ENCODE measurements at regions not wholly inside any gene's neighbourhood (a gene's known extent, or its start where the extent isn't known, plus 50 kb on each side); places are given as distances from the start of the nearest gene placed in this dataset.
"Not testable (repeated sequence)": the region's sequence is repeated elsewhere in the genome, so short reads cannot be mapped to it uniquely, and the experiment has no call there.

DNA sequence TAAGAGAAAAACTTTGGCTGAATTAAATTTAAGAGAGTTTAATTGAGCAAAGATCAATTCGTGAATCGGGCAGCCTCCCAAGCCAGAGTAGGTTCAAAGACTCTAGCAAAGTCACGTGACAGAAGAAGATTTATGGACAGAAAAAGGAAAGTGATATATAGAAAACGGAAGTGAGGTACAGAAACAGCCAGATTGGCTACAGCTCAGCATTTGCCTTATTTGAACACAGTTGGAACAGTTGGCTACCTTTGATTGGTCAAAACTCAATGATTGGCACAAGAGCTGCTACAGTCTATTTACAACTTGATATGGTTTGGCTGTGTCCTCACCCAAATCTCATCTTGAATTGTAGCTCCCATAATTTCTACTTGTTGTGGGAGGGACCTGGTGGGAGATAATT lies 102.6 kb downstream of the PLG start:
- DNase-seq (ENCODE audit: low read depth in 2 of 2, low spot score in 1 of 2) = no peak

- DNase-seq (ENCODE audit: low read depth in 2 of 2, low spot score in 1 of 2) = no peak
Observed at GRCh38 chr6:160808263-160808662, 106.2 kb downstream of the PLG start.

GRCh38 chr6:160810238-160810637 lies 108.2 kb downstream of the PLG start:
- no peak for DNase-seq (ENCODE audit: low read depth in 2 of 2, low spot score in 1 of 2)

- DNase-seq (ENCODE audit: low read depth in 2 of 2, low spot score in 1 of 2) = no peak
Observed at GRCh38 chr6:160812097-160812496, 110.1 kb downstream of the PLG start.

GRCh38 chr6:160818934-160819333 lies 116.9 kb downstream of the PLG start:
- DNase-seq (ENCODE audit: low read depth in 2 of 2, low spot score in 1 of 2) = no peak

DNA sequence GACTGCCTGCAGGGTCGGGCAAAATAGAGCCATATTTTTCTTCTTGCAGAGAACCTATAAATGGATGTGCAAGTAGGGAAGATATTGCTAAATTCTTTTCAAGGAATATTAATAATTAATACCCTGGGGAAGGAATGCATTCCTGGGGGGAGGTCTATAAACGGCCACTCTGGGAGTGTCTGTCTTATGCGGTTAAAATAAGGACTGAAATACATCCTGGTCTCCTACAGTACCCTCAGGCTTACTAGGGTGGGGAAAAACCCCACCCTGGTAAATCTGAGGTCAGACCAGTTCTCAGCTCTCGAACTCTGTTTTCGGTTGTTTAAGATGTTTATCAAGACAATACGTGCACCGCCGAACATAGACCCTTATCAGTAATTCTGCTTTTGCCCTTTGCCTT lies 118.6 kb downstream of the PLG start:
- DNase-seq (ENCODE audit: low read depth in 2 of 2, low spot score in 1 of 2) = not testable (repeated sequence)

- DNase-seq (ENCODE audit: low read depth in 2 of 2, low spot score in 1 of 2) = no peak
Observed at GRCh38 chr6:160831739-160832138, 129.7 kb downstream of the PLG start.

DNA sequence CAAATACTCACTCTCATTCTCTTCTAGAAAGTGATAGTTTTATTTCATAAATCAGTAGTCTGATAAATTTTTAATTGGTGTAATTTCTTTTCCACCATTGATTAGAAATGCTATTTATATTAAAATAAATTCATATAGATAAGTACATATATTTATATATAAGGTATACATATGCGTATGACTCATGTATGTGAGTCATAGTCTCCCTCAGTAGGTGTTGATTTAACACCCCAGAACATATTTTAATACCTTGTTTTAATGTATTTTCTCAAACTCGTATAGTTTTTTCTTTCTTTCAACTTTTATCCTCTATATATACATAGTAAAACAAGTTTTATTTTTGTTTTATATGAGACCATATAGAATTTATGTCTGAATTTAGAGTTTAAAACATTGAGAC lies 130.4 kb downstream of the PLG start:
- DNase-seq (ENCODE audit: low read depth in 2 of 2, low spot score in 1 of 2) = no peak

DNA sequence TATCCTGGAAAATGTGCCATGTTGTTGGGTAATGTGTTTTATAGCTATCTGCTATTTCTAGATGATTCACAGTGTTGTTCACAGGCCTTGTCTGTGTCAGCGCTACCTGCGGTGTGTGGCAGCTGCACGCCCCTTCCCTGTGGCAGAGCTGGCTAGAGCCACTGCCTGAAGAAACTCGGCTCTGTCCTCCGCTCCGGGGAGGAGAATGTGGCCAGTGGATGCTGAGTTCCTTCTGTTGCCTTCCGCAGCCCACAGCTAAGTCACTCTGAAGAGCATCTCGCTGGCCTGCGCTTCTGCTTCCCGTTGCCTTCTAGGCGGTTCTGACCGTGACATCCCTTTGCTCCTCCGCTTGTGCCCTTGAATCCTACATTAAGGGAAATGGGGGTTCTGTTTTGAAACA lies 135.1 kb downstream of the PLG start:
- DNase-seq (ENCODE audit: low read depth in 2 of 2, low spot score in 1 of 2) = no peak

DNA sequence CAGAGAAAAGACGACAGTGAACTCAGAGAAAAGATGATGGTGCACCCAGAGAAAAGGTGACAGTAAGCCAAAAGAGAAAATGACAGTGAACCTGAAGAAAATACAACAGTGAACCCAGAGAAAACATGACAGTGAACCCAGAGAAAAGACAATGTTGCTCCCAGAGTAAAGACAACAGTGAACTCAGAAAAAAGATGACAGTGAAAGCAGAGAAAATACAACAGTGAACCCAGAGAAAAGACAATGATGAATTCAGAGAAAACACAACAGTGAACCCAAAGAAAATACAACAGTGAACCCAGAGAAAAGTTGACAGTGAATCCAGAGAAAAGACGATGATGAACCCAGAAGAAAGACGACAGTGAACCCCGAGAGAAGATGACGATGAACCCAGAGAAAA lies 140.5 kb upstream of the MAP3K4 start:
- DNase-seq (ENCODE audit: low read depth in 2 of 2, low spot score in 1 of 2) = no peak

GRCh38 chr6:160853946-160854345 lies 137.6 kb upstream of the MAP3K4 start:
- no peak for DNase-seq (ENCODE audit: low read depth in 2 of 2, low spot score in 1 of 2)

GRCh38 chr6:160858886-160859285 lies 132.7 kb upstream of the MAP3K4 start:
- DNase-seq (ENCODE audit: low read depth in 2 of 2, low spot score in 1 of 2) = no peak

DNA sequence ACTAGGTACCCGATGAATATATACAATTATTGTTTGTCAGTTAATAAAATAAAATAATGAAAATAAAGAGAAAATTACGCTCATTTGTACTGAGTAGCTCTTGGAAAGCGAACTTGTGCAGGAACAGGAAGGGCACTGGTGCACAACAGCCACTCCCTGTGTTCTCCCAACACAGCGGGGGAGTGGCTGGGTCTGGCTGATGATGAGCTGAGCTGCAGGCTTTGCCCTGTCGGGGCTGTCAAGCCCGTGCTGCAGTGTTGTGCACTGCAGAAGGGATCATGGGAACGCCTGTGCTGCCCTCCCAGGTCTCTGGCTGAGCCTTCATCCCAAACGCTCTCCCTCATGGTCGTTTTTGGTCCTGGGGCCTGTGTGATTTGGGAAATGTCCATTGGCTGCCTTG lies 131.7 kb upstream of the MAP3K4 start:
- DNase-seq (ENCODE audit: low read depth in 2 of 2, low spot score in 1 of 2) = no peak

GRCh38 chr6:160861824-160862223 lies 129.7 kb upstream of the MAP3K4 start:
- DNase-seq (ENCODE audit: low read depth in 2 of 2, low spot score in 1 of 2) = no peak

DNA sequence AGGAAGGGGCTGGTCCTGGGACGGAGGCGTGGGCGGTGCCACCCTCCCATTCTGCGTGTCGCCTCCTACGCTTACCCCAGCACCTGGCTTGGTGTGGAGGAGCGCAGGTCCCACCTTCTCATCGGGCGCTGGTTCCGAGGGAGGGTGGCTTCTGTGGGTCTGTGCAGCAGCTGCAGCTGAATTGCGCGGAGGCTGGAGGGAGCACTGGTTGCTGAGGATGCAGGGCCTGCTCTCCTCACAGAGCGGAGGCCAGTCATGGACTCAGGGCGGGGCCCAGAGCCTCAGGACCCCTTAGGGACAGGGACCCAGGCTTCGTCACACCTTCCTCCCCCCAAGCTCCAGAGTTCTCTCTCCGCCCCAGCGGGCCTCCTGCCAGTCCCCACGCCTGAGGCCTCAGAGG lies 127.8 kb upstream of the MAP3K4 start:
- no peak for DNase-seq (ENCODE audit: low read depth in 2 of 2, low spot score in 1 of 2)

DNA sequence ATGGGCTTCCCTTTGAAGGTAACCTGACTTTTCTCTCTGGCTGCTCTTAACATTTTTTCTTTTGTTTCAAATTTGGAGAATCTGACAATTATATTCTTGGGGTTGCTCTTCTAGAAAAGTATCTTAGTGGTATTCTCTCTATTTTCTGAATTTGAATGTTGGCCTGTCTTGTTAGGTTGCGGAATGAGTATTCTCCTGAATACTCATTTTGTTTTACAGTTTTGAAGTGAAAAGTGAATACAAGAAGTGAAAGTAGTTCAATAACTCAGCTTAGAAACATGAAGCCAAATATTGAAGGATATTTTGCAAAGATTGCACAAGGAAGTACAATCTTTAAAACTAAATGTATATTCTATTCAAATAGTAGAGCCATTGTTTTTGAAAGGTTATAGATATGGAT lies 120.2 kb upstream of the MAP3K4 start:
- no peak for DNase-seq (ENCODE audit: low read depth in 2 of 2, low spot score in 1 of 2)

- DNase-seq (ENCODE audit: low read depth in 2 of 2, low spot score in 1 of 2) = no peak
Observed at GRCh38 chr6:160881148-160881808, 110.3 kb upstream of the MAP3K4 start.

- no peak for DNase-seq (ENCODE audit: low read depth in 2 of 2, low spot score in 1 of 2)
Observed at GRCh38 chr6:160882006-160882405, 109.6 kb upstream of the MAP3K4 start.

DNA sequence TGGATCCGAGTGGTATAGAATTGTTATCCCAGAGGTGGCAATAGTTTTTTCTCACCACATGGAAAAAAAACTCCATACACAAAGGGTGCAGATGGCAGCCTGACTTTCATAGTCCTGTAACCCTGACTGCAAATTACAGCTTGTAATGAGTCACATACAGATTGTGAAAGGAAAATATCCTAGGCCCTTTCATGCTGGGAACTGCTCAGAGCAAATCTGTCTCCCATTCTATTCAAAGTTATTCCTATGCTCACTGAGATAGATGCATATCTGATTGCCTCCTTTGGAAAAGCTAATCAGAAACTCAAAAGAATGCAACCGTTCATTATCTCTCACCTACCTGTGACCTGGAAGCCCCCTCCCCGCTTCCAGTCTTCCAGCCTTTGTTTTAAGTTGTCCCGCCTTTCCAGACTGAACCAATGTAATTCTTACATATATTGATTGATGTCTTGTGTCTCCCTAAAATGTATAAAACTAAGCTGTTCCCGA lies 108.7 kb upstream of the MAP3K4 start:
- no peak for DNase-seq (ENCODE audit: low read depth in 2 of 2, low spot score in 1 of 2)

GRCh38 chr6:160883560-160883959 lies 108.0 kb upstream of the MAP3K4 start:
- no peak for DNase-seq (ENCODE audit: low read depth in 2 of 2, low spot score in 1 of 2)

DNA sequence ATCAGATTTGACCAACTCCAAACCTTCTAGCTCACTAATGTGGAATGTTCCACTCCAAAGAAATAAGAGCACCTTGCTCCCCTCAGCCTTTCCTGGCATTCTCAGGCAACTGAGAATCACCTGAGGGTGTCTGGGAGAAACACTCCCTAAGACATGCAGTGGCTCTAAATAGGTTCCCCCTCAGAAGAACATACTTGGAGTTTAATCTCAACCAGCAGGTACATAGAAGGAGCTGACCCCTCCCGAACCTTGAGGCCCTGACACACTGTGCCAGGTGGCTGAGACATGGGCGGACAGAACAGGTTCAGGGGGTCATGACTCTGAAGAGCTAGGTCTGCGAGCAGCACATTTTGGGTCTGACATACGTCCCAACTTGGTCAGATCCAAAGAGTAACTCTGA lies 107.6 kb upstream of the MAP3K4 start:
- no peak for DNase-seq (ENCODE audit: low read depth in 2 of 2, low spot score in 1 of 2)

- DNase-seq (ENCODE audit: low read depth in 2 of 2, low spot score in 1 of 2) = not testable (repeated sequence)
Observed at GRCh38 chr6:160889148-160889547, 102.4 kb upstream of the MAP3K4 start.

DNA sequence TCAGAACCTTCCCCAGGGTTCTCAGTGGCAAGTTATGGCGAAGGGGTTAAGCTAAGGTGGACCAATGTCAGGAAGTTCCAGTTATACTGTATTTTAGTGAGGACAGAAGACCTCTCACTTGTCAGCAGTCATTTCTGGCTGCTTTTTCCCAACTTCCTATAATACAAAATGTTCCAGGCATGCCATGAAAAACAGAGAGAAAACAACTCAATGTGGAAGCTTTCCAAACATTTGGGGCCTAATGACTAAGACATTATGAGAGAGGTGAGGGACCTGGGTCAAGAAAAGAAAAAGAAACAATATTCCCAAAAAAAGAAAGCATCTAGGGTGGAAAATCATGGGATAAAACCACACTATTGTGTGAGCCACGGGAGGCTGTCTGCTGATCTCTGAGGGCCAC lies 99.9 kb upstream of the MAP3K4 start:
- DNase-seq (ENCODE audit: low read depth in 2 of 2, low spot score in 1 of 2) = no peak

- no peak for DNase-seq (ENCODE audit: low read depth in 2 of 2, low spot score in 1 of 2)
Observed at GRCh38 chr6:160895562-160895961, 96.0 kb upstream of the MAP3K4 start.

Data from stimulated activated CD8-positive, alpha-beta memory T cell treated with anti-CD3 and anti-CD28 coated beads, Interleukin-4, amount 100 ng/mL, for 1 hour (primary cell).